HCT116 (cell line): ENCODE measurements at regions not wholly inside any gene's neighbourhood (a gene's known extent, or its start where the extent isn't known, plus 50 kb on each side); places are given as distances from the start of the nearest gene placed in this dataset.

Source experiments
- CTCF ChIP-seq, 3 experiments: fragments of 200-600 bp in 1 of 3; sonication (generic) in 1 of 3; IDR thresholded peaks in 2 of 3; conservative IDR thresholded peaks in 1 of 3; 2 replicates each; pipeline ENCODE4 v1.5.1; 2012 to 2017; ENCODE audit warnings: low read depth in 2 of 3, low read length in 2 of 3, antibody characterized with exemption in 1 of 3, borderline replicate concordance in 1 of 3, control low read depth in 1 of 3, mild to moderate bottlenecking in 1 of 3, mixed read lengths in 1 of 3, mixed run types in 1 of 3, moderate library complexity in 1 of 3; ENCODE audit not compliant: insufficient read depth in 1 of 3
- EZH2 ChIP-seq: fragments of 200-600 bp; sonication (generic); IDR thresholded peaks from 2 replicates; pipeline ENCODE4 v1.6.1; 2017; ENCODE audit warnings: antibody characterized with exemption, mixed run types
- EZH2phosphoT487 ChIP-seq: fragments of 200-600 bp; IDR thresholded peaks from 2 replicates; pipeline ENCODE4 v1.6.1; 2018; ENCODE audit warnings: antibody characterized with exemption, borderline replicate concordance
- JUND ChIP-seq: IDR thresholded peaks from 2 replicates; pipeline ENCODE4 v1.6.1; 2012
- POLR2A ChIP-seq: IDR thresholded peaks from 2 replicates; pipeline ENCODE4 v1.7.0; 2011; ENCODE audit warnings: borderline replicate concordance; ENCODE audit not compliant: insufficient read depth, insufficient read length; ENCODE audit errors: extremely low read depth
- POLR2AphosphoS5 ChIP-seq: IDR thresholded peaks from 2 replicates; pipeline ENCODE4 v1.6.1; 2011; ENCODE audit warnings: mild to moderate bottlenecking, low read depth, low read length, moderate library complexity
- ZNF274 ChIP-seq: fragments of 200-500 bp; sonication (Bioruptor generic); IDR thresholded peaks from 2 replicates; pipeline ENCODE4 v1.6.1; 2014; ENCODE audit warnings: mild to moderate bottlenecking, low read depth, low read length, inconsistent platforms
- TF ChIP-seq, protein P1 (sequence below): IDR thresholded peaks from 2 replicates; pipeline ENCODE4 v1.6.1; 2012; ENCODE audit warnings: low read depth

- no peak for TF ChIP-seq CTCF (IDR thresholded peaks at IDR 0.05 in 2 of 3, conservative IDR thresholded peaks at IDR 0.05 in 1 of 3; ENCODE audit: borderline replicate concordance in 1 of 3, insufficient read depth in 1 of 3, low read depth in 2 of 3, low read length in 2 of 3)
- no peak for TF ChIP-seq EZH2phosphoT487
- no peak for TF ChIP-seq POLR2AphosphoS5
- TF ChIP-seq, protein P1, sequence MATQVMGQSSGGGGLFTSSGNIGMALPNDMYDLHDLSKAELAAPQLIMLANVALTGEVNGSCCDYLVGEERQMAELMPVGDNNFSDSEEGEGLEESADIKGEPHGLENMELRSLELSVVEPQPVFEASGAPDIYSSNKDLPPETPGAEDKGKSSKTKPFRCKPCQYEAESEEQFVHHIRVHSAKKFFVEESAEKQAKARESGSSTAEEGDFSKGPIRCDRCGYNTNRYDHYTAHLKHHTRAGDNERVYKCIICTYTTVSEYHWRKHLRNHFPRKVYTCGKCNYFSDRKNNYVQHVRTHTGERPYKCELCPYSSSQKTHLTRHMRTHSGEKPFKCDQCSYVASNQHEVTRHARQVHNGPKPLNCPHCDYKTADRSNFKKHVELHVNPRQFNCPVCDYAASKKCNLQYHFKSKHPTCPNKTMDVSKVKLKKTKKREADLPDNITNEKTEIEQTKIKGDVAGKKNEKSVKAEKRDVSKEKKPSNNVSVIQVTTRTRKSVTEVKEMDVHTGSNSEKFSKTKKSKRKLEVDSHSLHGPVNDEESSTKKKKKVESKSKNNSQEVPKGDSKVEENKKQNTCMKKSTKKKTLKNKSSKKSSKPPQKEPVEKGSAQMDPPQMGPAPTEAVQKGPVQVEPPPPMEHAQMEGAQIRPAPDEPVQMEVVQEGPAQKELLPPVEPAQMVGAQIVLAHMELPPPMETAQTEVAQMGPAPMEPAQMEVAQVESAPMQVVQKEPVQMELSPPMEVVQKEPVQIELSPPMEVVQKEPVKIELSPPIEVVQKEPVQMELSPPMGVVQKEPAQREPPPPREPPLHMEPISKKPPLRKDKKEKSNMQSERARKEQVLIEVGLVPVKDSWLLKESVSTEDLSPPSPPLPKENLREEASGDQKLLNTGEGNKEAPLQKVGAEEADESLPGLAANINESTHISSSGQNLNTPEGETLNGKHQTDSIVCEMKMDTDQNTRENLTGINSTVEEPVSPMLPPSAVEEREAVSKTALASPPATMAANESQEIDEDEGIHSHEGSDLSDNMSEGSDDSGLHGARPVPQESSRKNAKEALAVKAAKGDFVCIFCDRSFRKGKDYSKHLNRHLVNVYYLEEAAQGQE: no peak
- TF ChIP-seq EZH2: no peak
- TF ChIP-seq POLR2A: no peak
- no peak for TF ChIP-seq ZNF274
- TF ChIP-seq JUND: no peak
Measured at GRCh38 chr4:110751183-110751582, 128.3 kb upstream of the PITX2 start.
